Stomach (tissue), 4 donors: ENCODE measurements at regions not wholly inside any gene's neighbourhood (a gene's known extent, or its start where the extent isn't known, plus 50 kb on each side); places are given as distances from the start of the nearest gene placed in this dataset.
"Not testable (repeated sequence)": the region's sequence is repeated elsewhere in the genome, so short reads cannot be mapped to it uniquely, and the experiment has no call there.

ENCODE experiments used
- CTCF ChIP-seq, 7 experiments: fragments of 450-650 bp in 4 of 7; fragments of 200-600 bp in 3 of 7; sonication (generic) in 3 of 7; IDR thresholded peaks; one replicate each; pipeline ENCODE4 v1.5.1; 2016 to 2019; ENCODE audit warnings: antibody characterized with exemption in 7 of 7, control low read depth in 2 of 7, mild to moderate bottlenecking in 1 of 7
- POLR2A ChIP-seq, 4 donors: fragments of 450-650 bp; IDR thresholded peaks; one replicate each; pipeline ENCODE4 v1.6.1; 2016; ENCODE audit warnings: antibody characterized with exemption in 4 of 4, control low read depth in 2 of 4, mild to moderate bottlenecking in 1 of 4, moderate library complexity in 1 of 4

DNA sequence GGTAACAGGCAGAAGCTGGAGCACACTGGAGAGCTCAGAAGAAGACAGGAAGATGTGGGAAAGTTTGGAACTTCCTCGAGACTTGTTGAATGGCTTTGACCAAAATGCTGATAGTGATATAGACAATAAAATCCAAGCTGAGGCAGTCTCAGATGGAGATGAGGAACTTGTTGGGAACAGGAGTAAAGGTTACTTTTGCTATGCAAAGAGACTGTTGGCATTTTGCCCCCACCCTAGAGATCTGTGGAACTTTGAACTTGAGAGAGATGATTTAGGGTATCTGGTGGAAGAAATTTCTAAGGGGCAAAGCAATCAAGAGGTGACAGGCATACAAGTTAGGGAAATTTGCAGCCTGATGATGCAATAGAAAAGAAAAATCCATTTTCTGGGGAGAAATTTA is 493.5 kb downstream of the CHSY3 start:
- not testable (repeated sequence) for TF ChIP-seq CTCF, POLR2A (IDR thresholded peaks at IDR 0.05)
